NB4 (cell line): ENCODE measurements at regions not wholly inside any gene's neighbourhood (a gene's known extent, or its start where the extent isn't known, plus 50 kb on each side); places are given as distances from the start of the nearest gene placed in this dataset.

ENCODE experiments used
- POLR2A ChIP-seq: IDR thresholded peaks from 2 replicates; pipeline ENCODE4 v1.6.1; 2011; ENCODE audit warnings: mild to moderate bottlenecking; ENCODE audit not compliant: insufficient read length; ENCODE audit errors: extremely low read depth
- TF ChIP-seq, protein P1 (sequence below): IDR thresholded peaks from one replicate; pipeline ENCODE4 v1.5.1; 2012; ENCODE audit warnings: low read depth, low read length

DNA sequence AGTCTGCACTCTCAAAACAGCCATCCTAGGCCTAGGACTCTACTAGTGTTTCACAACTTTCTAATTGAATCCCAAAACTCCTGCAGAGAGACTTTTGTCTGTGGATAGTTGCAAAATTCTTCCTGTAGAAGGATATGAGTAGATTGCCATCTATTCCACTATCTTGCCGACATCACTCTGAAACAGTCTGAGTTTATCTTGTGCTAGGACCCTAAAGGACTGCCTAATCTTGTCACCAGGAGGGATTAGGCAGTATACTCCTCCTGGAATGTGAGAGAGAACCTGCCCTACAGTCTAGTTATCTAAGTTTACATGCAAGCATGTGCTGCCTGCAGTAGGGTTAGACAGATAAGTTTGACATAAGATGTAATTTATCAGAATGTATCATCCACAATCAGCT lies 1646.6 kb upstream of the PCDH7 start:
- TF ChIP-seq, protein P1, sequence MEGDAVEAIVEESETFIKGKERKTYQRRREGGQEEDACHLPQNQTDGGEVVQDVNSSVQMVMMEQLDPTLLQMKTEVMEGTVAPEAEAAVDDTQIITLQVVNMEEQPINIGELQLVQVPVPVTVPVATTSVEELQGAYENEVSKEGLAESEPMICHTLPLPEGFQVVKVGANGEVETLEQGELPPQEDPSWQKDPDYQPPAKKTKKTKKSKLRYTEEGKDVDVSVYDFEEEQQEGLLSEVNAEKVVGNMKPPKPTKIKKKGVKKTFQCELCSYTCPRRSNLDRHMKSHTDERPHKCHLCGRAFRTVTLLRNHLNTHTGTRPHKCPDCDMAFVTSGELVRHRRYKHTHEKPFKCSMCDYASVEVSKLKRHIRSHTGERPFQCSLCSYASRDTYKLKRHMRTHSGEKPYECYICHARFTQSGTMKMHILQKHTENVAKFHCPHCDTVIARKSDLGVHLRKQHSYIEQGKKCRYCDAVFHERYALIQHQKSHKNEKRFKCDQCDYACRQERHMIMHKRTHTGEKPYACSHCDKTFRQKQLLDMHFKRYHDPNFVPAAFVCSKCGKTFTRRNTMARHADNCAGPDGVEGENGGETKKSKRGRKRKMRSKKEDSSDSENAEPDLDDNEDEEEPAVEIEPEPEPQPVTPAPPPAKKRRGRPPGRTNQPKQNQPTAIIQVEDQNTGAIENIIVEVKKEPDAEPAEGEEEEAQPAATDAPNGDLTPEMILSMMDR: no peak
- no peak for TF ChIP-seq POLR2A
